K562 (cell line): ENCODE measurements at regions not wholly inside any gene's neighbourhood (a gene's known extent, or its start where the extent isn't known, plus 50 kb on each side); places are given as distances from the start of the nearest gene placed in this dataset.

Experiments used
- BRCA1 ChIP-seq, 2 experiments: fragments of 450-650 bp in 1 of 2; sonication (generic) in 1 of 2; formaldehyde crosslinking in 1 of 2; IDR thresholded peaks; 2 replicates each; pipeline versions ENCODE4 v1.5.0 to v1.6.1; 2017 to 2020; ENCODE audit warnings: mild to moderate bottlenecking in 1 of 2, missing genetic modification reagents in 1 of 2
- E2F8 ChIP-seq: fragments of 450-650 bp; IDR thresholded peaks from 2 replicates; pipeline ENCODE4 v1.7.1; 2018; ENCODE audit warnings: mild to moderate bottlenecking, low read depth; ENCODE audit not compliant: partially characterized antibody
- GATAD2B ChIP-seq: fragments of 450-650 bp; IDR thresholded peaks from 2 replicates; pipeline ENCODE4 v1.6.1; 2017; ENCODE audit warnings: mild to moderate bottlenecking, borderline replicate concordance
- HDAC2 ChIP-seq: fragments of 450-650 bp; IDR thresholded peaks from 2 replicates; pipeline ENCODE4 v1.6.1; 2016; ENCODE audit warnings: mild to moderate bottlenecking
- JUNB ChIP-seq: fragments of 450-650 bp; formaldehyde crosslinking; conservative IDR thresholded peaks from 2 replicates; pipeline ENCODE4 v1.4.0; 2020; ENCODE audit warnings: mild to moderate bottlenecking
- MAZ ChIP-seq, 2 experiments: fragments of 450-650 bp in 1 of 2; sonication (generic) in 1 of 2; formaldehyde crosslinking; IDR thresholded peaks in 1 of 2; conservative IDR thresholded peaks in 1 of 2; 2 replicates each; pipeline versions ENCODE4 v1.4.0 to v1.5.0; 2020; ENCODE audit warnings: mild to moderate bottlenecking in 1 of 2, missing genetic modification reagents in 1 of 2
- NFE2 ChIP-seq: IDR thresholded peaks from 2 replicates; pipeline ENCODE4 v1.6.1; 2014; ENCODE audit warnings: antibody characterized with exemption, low read depth
- TAF1 ChIP-seq: IDR thresholded peaks from 2 replicates; pipeline ENCODE4 v1.6.1; 2011; ENCODE audit warnings: mild to moderate bottlenecking, low read length, moderate library complexity; ENCODE audit not compliant: insufficient read depth, control insufficient read depth, severe bottlenecking; ENCODE audit errors: extremely low read depth
- TOE1 ChIP-seq, 2 experiments: fragments of 450-650 bp in 1 of 2; sonication (generic) in 1 of 2; formaldehyde crosslinking in 1 of 2; IDR thresholded peaks; 2 replicates each; pipeline versions ENCODE4 v1.7.1 to v1.8.0; 2016 to 2022; ENCODE audit warnings: borderline replicate concordance in 2 of 2, mild to moderate bottlenecking in 2 of 2, antibody characterized with exemption in 1 of 2, inconsistent platforms in 1 of 2, low read depth in 1 of 2, missing genetic modification reagents in 1 of 2, moderate library complexity in 1 of 2
- ZNF263 ChIP-seq: sonication (generic); formaldehyde crosslinking; IDR thresholded peaks from 2 replicates; pipeline ENCODE4 v1.8.0; 2022; ENCODE audit warnings: mild to moderate bottlenecking, missing genetic modification reagents, borderline replicate concordance
- TF ChIP-seq, protein P1 (sequence below), 3 experiments: IDR thresholded peaks in 2 of 3; conservative IDR thresholded peaks in 1 of 3; 2 replicates each; pipeline ENCODE4 v1.5.1; 2011 to 2012; ENCODE audit warnings: low read length in 3 of 3, mild to moderate bottlenecking in 3 of 3, control low read depth in 2 of 3, improper control_type of control experiment in 1 of 3, inconsistent platforms in 1 of 3, low read depth in 1 of 3, mixed read lengths in 1 of 3, moderate library complexity in 1 of 3; ENCODE audit not compliant: insufficient read depth in 2 of 3
- TF ChIP-seq, protein P2 (sequence below), 2 experiments: IDR thresholded peaks in 1 of 2; conservative IDR thresholded peaks in 1 of 2; 2 replicates each; pipeline ENCODE4 v1.6.1; 2016; ENCODE audit warnings: low read depth in 2 of 2, mild to moderate bottlenecking in 1 of 2, missing compliant biosample characterization in 1 of 2, missing genetic modification characterization in 1 of 2, moderate library complexity in 1 of 2
- TF ChIP-seq, protein P3 (sequence below): sonication (generic); formaldehyde crosslinking; IDR thresholded peaks from 2 replicates; pipeline ENCODE4 v1.8.0; 2022; ENCODE audit warnings: mild to moderate bottlenecking, low read depth, missing genetic modification reagents

GRCh38 chrX:9286234-9286633 lies 178.6 kb upstream of the TBL1X start:
- no peak for TF ChIP-seq ZNF263 (CRISPR knock-in tag)
- no peak for TF ChIP-seq NFE2
- TF ChIP-seq TOE1 (IDR thresholded peaks at IDR 0.05; ENCODE audit: borderline replicate concordance) = no peak
- TF ChIP-seq TOE1 (CRISPR knock-in tag; IDR thresholded peaks at IDR 0.05; ENCODE audit: borderline replicate concordance, low read depth) = no peak
- TF ChIP-seq MAZ (CRISPR knock-in tag; conservative IDR thresholded peaks at IDR 0.05 in 1 of 2, IDR thresholded peaks at IDR 0.05 in 1 of 2) = no peak
- TF ChIP-seq HDAC2 = no peak
- TF ChIP-seq BRCA1 (IDR thresholded peaks at IDR 0.05) = no peak
- no peak for TF ChIP-seq BRCA1 (CRISPR knock-in tag; IDR thresholded peaks at IDR 0.05)
- TF ChIP-seq E2F8 = no peak
- TF ChIP-seq, protein P1, sequence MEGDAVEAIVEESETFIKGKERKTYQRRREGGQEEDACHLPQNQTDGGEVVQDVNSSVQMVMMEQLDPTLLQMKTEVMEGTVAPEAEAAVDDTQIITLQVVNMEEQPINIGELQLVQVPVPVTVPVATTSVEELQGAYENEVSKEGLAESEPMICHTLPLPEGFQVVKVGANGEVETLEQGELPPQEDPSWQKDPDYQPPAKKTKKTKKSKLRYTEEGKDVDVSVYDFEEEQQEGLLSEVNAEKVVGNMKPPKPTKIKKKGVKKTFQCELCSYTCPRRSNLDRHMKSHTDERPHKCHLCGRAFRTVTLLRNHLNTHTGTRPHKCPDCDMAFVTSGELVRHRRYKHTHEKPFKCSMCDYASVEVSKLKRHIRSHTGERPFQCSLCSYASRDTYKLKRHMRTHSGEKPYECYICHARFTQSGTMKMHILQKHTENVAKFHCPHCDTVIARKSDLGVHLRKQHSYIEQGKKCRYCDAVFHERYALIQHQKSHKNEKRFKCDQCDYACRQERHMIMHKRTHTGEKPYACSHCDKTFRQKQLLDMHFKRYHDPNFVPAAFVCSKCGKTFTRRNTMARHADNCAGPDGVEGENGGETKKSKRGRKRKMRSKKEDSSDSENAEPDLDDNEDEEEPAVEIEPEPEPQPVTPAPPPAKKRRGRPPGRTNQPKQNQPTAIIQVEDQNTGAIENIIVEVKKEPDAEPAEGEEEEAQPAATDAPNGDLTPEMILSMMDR (IDR thresholded peaks at IDR 0.05 in 2 of 3, conservative IDR thresholded peaks at IDR 0.05 in 1 of 3; ENCODE audit: insufficient read depth in 2 of 3, low read depth in 1 of 3, low read length in 3 of 3) = no peak
- TF ChIP-seq, protein P2, sequence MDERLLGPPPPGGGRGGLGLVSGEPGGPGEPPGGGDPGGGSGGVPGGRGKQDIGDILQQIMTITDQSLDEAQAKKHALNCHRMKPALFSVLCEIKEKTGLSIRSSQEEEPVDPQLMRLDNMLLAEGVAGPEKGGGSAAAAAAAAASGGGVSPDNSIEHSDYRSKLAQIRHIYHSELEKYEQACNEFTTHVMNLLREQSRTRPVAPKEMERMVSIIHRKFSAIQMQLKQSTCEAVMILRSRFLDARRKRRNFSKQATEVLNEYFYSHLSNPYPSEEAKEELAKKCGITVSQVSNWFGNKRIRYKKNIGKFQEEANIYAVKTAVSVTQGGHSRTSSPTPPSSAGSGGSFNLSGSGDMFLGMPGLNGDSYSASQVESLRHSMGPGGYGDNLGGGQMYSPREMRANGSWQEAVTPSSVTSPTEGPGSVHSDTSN (CRISPR knock-in tag; IDR thresholded peaks at IDR 0.05; ENCODE audit: low read depth) = no peak
- TF ChIP-seq, protein P2 (tag; conservative IDR thresholded peaks at IDR 0.05; ENCODE audit: low read depth) = no peak
- TF ChIP-seq, protein P3, sequence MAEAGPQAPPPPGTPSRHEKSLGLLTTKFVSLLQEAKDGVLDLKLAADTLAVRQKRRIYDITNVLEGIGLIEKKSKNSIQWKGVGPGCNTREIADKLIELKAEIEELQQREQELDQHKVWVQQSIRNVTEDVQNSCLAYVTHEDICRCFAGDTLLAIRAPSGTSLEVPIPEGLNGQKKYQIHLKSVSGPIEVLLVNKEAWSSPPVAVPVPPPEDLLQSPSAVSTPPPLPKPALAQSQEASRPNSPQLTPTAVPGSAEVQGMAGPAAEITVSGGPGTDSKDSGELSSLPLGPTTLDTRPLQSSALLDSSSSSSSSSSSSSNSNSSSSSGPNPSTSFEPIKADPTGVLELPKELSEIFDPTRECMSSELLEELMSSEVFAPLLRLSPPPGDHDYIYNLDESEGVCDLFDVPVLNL (CRISPR knock-in tag) = no peak
- no peak for TF ChIP-seq JUNB (CRISPR knock-in tag)
- no peak for TF ChIP-seq TAF1
- TF ChIP-seq GATAD2B = no peak
